HG02970 (cell line): ENCODE measurements at regions not wholly inside any gene's neighbourhood (a gene's known extent, or its start where the extent isn't known, plus 50 kb on each side); places are given as distances from the start of the nearest gene placed in this dataset.

ENCODE experiments used
- ATAC-seq: cut with Tn5 transposase; IDR thresholded peaks from one replicate; pipeline ENCODE4 v1.9.1; 2021; ENCODE audit warnings: mild to moderate bottlenecking, moderate library complexity, moderate number of reproducible peaks; ENCODE audit not compliant: unreplicated experiment, low FRiP score

DNA sequence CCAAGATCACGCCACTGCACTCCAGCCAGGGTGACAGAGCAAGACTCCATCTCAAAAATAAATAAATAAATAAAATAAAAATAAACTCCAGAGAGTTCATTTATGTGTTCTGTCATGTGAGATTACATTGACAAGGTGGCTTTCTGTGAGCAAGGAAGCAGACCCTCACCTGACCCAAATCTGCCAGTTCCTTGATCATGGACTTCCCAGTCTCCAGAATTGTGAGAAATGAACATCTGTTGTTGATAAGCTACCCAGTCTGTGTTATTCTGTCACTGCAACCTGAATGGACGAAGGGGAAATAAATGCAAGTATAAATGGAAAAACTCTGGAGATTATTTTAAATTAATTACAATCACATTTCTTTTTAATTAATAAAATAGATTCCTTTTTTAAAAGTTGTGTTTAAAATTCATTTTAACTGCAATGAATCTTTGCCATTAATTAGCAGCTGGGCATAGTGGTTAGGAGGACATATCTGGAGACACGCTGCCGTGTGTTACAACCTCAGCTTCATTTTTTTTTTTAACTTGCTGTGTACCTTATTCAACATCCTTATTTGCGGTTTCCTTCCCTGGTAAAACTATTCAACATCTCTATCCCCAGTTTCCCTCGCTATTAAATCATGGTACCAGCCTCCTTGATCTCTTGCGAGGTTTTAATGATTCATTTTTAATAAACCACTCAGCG, 376.4 kb downstream of the CHSY3 start:
- no peak for ATAC-seq

DNA sequence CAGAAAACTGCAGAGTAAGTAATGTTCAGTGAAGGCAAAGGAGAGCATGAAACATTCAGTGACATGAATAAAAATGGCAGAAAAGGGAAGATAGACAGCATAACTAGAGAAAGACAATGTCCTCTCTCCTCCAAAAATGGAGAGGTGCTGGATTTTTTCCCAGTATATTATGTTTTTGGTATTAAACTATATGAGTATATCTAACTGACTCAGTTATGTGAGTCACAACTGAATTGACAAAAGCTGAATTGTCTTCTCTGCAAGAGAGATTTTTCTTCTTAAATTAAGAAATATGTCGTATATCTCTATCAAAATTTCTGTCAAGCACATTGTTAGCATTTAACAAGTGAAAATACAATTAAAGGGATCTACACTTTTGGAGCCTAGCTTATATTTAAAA, 375.1 kb downstream of the CHSY3 start:
- ATAC-seq, result no peak

DNA sequence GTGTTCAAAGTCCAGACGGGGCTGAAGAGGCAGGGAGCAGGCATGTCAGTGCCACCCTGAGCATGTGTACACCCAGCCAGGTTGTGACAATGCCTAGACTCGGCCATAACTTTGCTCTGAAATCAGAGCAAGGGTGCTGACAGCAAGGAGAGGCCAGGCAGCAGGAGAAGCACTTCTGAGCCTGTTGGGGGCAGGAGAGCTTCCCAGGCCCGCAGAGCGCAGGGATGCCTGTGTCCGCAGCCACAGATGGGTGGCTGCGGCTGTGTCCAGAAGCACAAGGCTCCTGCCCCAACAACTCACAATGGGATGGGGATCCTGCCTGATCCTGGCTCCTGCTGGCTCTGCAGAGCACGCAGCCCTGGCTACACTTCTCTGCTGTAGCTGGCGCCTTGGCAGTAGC, 373.9 kb downstream of the CHSY3 start:
- ATAC-seq, result no peak

DNA sequence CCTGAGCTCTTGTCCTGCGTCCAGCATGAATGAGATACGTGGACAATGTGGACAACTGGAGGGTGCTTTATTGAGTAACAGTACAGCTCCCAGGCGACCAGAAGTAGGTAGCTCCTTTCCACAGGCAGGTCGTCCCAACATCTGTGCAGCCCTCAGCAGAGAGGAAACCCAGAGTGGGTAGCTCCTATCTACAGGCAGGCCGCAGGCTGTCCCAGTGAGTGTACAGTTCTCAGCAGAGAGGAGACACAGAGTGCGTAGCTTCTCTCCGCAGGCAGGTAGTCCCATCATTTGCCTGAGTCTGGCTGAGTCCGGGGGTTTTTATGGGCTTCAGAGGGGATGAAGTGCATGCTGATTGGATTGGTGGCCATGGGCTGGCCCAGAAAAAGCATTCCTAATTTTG, 373.3 kb downstream of the CHSY3 start:
- no peak for ATAC-seq

DNA sequence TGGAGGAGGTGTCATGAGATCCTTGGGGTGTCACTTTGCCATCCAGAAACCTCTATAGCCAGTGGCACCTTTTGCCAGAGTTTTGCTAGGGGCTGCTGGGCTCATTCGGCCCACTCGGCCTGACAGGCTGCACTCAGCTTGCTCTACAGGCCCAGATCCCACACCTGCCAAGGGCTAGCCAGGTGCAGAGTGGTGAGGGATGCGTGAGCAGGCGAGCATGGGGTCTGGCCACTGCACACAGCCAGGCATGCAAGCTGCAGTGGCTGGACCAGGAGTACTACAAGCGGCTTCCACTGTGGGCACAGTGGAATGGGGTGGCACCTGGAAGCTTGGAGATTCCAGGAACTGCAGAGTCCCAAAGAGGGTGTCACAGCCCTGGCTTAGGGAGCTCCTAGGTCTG, 372.7 kb downstream of the CHSY3 start:
- no peak for ATAC-seq

DNA sequence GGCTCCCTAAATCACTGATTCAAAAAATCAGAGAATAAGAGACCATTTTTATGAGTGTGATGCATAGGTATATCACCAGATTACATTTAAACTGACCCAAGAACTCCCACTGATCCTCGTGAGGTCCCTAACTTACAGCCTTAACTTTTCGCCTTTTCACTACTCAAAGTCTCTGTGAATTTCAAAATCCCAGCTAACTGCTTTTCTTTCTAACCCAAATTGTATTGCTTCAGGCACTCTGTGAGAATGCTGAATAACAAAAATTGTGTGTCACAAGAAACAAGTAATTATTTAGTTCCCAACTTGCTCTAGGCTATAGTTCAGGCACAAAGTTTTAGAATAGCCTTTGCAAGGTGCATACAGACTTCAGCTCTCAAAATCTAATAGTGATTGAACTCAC, 368.6 kb downstream of the CHSY3 start:
- no peak for ATAC-seq

DNA sequence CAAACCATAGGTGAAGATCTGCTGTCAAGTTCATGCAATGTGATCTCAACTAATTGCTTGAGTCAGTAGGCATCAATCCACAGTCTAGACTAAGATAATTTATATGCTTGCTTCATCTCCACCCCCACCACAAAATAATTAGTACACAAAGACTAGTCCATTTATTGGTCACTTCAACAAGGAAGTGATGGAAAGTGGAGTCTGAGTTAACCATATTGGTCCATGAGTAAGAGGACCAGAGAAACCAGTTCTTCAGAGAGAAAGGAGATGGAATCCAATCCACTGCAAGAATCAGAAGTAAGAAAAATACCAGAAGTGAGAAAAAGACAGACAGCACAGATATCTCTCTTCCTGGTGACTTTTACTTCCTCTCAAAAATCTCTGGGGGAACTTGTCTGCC, 366.5 kb downstream of the CHSY3 start:
- ATAC-seq, result no peak

DNA sequence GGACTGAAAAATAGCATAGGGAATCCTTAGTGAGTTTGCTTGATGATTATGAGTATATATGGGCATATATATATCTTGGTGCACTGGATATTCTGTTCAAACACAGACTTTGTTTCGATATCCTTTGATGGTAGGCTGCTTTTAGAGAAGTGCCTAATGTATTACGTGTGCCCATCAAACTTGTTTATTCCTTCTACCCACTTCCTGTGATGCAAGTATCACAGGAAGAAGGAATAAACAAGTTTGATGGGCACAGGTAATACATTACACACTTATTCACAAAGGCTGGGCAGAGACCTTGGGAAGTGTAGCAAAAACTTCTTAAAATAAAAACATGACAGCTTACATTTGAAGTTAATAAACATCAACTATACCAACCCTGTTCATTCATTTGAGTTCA, 364.2 kb downstream of the CHSY3 start:
- ATAC-seq, result no peak

DNA sequence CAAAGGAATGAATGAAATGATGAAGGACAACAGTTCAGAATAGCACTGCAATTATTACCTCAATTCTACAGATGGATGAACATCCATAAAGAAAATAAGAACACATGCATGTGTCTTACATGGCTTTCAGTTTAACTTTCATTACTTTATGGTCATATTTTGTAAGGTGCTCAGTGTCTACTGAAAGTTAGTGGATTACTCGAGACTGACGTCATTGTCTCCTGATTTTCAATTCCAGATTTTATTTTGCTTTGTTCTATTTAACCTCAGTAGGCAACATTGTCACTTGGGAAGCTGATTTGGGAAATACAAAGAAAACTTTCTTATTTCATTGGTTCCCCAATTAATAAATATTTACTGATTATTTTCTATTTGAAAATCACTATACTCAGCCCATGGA, 363.7 kb downstream of the CHSY3 start:
- ATAC-seq, result no peak

DNA sequence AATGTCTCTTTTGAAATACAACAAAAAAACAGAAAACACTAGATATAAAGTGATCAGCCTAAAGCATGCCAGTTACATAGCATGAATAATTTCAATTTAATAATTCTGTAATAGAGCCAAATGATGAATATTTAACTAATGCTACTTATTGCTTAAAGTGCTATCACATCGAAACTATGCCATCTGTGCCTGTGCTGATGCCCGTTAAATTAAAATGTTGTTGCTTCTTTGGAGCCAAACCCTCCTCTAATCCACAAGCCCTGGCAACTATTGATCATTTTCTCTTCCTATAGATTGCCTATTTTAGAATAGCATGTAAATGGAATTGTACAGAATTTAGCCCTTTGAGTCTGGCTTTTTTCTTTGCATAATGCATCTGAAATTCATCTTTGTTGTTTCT, 356.2 kb downstream of the CHSY3 start:
- no peak for ATAC-seq

DNA sequence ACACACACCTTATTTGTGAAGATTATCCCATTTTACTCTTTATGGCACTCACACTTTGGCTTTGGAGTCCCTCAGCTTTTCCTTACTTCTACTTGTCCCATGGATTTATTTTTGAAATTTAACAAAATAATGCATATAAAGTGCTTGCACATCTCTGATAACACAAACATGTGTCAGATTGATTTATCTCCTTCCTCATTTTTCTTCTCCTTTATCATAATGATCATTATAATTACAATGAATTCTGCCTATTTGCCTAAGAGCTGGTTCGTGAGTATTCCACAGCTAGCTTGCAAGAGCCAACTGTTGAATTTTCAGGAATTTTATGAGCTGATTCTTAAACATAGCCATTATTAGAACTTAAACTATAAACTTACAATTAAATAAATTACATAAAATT, 347.7 kb downstream of the CHSY3 start:
- no peak for ATAC-seq

DNA sequence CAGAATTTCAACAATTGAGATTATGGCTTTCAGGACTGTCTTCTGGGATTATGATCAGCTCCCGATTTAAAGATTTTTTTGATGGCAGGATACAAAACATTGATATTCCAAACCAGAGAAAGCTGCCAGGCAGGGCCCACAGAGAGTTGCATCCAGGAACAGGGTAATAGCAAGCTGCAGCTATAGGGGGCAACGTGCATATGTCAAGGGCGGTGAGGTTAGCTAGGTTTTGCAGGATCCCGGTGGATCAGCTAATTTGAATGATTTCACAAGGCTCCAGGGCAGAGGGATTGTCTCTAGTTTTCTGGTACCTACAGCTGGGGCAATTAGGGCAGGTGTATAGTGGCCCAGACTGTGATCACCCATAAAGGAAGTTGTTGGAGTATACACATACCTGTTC, 339.4 kb downstream of the CHSY3 start:
- ATAC-seq, result no peak

DNA sequence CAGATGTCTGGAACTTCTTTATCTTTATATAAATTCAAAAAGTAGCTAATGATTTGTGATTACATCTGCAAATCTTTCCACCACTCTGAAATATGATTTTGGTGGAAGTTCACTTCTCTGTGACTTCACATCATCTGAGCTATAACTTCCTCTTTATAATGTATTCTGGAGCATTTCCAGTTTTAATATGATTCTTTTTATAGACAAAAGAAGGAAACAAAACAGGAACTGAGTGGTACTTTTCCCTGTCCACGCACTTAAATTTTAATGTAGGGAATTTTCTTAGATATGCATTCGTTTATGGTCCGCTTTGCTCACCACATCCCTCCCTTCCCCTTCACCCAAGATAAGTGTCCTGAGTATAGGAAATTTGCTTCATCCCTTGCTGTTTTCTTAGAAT, 333.5 kb downstream of the CHSY3 start:
- ATAC-seq, result no peak
